NCI-H460 (cell line): ENCODE measurements at regions not wholly inside any gene's neighbourhood (a gene's known extent, or its start where the extent isn't known, plus 50 kb on each side); places are given as distances from the start of the nearest gene placed in this dataset.

Experiments
- DNase-seq: peaks from one replicate; pipeline ENCODE4 v3.0.0-alpha.2; 2016; ENCODE audit warnings: low read depth; ENCODE audit errors: extremely low read depth

DNA sequence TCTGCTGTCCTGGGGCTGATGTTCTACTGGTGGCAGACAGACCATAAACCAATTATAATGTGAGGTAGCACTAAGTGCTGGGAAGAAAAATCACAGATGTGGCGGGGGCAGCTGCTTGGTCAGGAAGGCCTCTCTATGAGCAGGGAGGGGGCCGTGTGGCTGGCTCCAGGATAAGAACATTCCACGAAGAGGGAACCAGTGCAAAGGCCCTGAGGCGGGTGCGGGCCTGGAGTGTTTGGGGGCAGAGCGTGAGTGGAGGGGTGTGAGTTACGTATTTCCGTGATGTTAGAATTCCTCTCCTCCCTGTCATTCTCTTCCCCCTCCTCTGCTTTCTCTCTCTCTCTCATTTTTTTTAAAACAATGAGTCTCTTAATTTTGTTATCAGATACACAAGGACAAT, 67.2 kb downstream of the CEBPB start:
- DNase-seq, result no peak

DNA sequence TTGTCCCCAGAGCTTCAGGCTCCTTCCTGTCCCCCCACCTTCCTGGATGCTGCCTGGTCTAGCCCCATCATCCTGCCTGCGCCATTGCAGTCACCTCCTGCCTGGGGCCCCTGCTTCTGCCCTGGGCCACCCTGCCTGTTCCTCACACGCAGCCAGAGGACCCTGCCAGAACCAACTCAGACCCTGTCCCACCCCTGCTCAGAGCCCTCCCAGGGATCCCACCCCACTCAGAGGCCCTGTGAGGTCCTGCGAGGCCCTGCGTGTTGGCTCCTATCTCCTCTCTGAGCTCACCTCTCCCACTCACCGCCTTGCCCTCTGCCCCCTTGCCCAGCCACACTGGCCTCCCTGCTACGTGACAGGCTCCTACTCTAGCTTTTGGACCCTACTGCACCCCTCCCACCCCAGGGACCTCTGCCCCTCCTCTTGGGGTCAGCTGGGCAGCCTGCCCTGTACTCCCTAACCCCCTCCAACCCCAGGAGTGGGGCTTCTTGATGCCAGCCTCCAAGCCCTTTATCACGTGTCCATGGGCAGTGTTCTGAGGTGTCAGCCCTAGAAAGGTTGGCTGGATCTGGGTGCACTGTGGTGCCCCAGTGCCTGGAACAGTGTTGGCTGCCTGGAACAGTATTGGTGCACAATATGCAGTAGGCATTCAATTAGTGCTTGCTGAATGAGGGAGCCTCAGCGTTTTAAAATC, 68.3 kb downstream of the CEBPB start:
- no peak for DNase-seq

DNA sequence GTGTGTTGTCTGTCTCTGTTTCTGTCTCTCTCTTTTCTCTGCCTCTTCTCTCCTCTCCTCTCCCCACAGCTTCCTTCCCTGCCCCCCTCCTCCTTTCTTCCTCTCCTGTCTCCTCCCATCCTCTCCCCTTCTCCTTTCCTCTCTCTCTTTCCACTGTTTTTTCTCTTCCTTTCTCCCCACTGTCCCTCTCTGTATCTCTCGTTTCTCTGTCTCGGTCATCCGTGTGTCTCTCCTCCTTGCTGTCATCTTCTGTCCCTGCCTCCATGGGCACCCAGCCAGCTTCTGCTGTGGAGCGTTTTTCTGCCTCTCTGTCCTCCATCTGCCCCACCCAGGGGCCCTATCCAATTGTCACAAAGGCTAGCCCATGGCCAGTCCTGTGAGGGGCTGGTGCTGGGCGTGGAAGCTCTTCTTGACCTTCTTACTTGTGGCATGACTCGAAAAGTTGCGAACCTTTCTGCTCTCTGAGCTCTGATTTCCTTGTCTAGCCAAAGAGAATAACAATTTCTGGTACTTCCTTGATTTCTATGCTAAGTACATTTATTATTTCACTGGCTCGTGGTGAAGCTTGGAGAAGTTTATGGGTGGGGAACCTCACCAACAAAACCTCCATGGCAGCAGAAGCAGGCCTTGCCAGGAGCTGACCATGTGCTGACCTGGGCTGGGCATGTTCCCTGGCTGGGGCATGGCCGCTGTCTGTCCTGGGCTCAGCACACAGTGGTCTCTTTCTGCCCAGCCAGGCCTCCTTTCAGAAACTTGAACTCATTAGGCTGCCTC, 69.3 kb downstream of the CEBPB start:
- DNase-seq, result no peak

DNA sequence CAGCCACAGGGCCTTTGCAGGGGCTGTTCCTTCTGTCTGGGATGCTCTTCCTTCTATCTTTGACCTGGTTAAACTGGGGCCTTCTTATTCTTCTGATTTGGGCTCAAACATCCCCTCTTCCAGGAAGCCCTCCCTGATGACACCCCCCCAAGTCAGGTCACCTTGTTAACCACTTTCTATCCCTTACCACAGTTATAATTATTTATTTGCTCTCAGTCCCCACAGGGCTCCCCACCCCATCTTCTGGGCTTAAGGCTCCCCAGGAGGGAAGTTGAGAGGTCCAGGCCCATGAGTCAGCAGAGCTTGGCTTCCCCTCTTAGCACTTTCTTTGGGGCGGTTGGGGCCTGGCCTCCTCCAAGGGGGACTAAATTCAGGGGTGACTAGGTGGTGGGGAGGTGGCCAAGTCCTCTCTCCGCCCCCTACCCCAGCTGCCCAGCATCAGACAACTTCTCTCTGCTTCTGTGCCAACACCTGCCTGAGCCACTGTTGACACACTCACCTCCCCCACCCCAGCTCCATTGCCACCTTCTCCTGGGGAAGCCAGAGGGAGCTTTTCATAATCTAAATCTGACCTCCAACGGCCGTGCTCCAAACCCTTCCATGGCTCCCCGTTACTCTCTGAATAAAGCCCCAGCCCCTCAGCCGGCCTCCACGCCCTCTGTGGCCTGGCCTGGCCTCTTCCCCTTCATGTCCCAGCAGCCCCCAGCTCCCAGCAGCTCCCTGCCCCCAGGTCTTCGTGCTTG, 70.0 kb downstream of the CEBPB start:
- DNase-seq, result no peak

DNA sequence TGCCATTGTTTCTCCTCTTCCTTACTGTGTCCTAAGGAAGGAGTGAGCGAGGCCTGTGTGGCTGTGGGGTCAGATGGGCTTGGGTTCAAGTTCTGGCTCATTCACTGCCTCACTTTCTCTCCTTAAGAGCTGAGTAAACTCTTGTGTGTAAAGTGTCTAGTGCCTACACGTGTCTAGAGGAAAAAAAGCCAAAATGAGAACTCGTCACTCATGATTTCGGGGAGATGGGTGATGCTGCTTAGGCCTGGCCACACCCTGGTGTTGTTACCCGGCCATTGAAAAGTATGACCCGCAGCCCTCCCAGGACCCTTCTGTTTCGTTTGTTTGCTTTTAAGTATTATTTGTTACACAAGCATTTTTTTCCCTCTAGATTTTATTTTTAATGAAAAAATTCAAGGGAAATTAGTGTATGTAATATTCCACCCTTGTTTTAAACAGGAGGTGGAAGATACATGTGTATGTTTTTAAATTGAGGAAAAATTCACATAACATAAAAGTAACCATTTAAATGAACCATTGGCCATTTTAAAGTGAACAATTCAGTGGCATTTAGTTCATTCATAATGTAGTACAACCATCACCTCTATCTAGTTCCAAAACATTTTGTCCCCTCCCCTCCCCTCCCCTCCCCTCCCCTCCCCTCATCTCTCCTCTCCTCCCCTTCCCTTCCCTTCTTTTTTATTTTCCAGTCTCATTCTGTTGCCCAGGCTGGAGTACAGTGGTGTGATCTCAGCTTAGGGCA, 71.0 kb downstream of the CEBPB start:
- no peak for DNase-seq

DNA sequence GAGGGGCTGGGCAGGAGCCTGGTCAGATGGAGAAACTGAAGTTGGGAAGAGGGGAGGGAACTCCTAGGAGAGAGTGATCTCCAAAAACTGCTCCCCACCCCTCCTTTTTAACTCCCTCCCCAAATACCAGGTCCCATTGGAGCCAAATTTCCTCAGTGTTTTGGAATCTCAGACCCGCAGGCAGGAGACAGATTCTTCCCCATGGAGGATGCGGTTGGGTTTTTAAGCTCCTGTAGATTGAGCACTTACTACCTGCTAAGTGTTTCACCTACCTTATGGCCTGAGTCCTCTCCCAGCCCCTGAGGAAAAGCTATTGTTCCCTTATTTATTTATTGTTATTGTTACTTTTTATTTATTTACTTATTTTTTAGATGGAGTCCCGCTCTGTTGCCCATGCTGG, 73.2 kb downstream of the CEBPB start:
- no peak for DNase-seq

DNA sequence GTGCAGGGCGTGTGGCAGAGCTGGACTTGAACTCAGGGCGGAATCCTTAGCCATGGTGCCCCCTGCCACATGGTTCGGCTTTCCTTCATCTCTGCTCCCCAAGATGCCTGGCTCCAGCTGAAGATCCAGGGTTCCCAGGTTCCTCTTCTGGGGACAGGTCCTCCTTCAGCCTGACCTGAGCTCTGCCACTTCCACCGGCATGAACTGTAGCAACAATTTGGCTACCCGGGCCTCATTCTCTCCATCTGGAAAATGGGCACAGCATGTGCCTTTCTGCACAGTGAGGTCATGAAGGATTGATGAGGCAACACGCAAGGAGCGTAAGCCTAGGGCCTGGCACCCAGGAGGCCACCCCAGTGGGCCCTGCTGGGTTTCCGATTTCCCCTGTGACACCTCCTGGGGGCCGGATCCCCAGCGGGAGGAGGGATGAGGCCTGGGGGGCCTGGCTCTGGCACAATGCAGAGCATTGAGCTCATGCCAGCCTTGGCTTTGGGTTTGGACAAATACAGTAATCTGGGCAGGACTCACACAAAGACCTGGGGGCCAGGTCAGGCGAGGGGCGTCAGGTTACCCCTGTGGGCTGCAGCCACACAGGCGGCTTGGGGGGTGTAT, 74.0 kb downstream of the CEBPB start:
- no peak for DNase-seq

DNA sequence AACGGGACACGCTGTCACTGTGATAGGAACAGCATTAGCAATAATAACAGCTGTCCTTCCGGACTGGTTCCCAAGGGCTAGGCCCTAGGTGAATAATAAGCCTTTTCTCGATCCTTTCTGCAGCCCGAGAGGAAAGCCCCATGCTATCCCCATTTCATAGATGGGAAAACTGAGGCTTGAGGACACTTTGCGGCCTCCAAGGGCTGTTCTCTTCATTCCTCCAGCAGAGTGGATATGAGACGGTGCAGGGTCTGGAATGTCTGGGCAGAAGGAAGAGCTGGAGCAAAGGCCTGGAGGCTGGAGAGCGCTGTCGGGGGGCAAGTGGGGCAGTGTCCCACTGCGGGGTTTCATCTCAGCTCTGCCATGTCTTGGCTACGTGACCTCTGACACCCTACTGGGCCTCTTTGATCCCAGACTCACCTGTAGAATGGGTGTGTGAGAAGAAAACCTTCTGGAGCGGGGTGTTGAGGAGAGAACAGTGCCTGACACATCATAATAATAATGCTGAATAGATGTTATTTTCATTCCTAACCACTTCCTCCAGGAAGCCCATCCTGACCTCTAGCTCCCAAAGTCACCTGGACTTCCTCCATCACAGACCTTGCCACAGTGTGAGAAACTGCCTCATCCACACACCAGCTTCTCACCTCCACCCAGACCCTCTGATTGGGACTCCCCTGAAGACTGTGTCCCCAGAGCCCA, 74.8 kb downstream of the CEBPB start:
- no peak for DNase-seq

DNA sequence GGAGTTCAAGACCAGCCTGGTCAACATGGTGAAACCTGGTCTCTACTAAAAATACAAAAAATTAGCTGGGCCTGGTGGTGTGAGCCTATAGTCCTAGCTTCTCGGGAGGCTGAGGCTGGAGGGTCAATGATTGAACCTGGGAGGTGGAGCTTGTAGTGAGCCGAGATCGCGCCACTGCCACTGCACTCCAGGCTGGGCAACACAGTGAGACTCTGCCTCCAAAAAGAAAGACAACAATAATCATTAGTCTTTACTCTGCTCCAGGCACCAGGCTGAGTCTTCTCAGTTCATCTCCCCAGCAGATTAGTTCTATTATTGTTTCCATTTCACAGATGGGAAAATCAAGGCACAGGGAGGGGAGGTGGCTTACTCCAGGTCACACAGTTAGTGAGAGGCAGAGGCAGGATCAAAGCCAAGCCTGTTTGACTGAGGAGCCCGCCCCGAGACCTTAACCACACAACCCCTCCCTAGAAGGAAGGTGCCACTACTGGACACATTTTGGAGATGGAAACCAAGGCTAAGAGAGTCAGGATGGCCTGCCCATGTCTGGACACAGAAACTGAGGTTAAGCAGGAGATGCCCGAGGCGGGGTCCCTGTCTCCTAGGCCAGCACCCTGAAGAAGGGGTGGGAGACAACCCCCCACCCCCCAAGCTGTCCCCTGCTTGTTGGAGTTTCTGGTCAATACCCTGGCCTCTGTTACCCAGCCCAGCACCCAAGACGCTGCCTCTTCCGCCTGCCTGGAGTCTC, 75.8 kb downstream of the CEBPB start:
- no peak for DNase-seq

DNA sequence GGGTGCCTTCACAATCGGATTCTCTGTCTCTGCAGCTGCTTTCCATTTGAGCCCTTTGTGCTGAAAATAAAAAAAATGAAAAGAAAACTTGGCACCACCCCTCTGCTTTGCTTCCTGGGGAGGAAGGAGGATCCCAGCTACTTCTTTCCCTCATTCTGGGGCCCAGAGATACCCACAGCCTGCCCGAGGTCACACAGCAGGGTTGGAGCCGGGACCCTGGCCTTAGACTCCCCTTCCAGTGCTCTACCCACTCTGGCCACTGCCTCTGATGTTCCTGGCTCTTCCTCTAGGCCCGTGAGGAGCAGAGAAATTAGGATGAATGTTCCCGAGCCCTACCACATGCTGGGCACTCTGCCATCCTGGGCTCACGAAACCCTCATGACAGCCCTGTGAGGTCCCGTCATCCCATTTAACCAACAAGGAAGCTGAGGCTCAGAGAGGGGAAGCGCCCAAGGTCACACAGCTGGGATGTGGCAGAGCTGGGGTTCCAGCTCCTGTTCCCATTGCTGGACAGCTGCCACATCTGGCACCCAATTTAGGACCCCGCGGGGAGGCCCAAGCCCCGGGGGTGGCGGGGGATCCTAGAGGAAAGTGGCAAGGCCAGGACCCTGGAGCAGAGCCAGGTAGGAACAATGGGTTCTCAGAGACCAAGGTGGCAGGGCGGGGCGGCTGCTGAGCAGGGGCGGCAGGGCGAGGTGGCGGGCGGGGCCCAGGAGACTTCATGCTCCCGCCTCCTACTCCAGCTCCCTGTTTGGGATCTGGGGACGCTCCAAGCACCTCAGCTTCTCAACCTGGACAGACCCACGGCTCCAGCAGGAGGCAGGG, 76.6 kb downstream of the CEBPB start:
- DNase-seq, result no peak

DNA sequence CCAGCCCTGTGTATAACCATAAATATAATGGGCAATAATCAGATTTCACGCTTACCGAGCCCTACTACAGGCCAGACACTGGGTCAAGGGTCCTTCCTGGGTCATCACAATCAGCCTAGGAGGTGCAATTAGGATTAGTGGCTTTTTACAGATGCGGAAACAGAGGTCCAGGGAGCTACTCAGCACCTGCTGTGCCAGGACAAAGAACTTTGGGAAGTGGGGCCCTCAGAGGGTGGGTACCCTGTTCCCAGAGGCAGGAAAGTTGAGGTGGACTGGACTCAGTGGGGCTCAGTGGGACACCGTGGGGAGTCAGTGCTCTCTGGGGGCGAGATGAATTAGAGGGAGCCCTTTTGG, 77.2 kb downstream of the CEBPB start:
- DNase-seq, result no peak

DNA sequence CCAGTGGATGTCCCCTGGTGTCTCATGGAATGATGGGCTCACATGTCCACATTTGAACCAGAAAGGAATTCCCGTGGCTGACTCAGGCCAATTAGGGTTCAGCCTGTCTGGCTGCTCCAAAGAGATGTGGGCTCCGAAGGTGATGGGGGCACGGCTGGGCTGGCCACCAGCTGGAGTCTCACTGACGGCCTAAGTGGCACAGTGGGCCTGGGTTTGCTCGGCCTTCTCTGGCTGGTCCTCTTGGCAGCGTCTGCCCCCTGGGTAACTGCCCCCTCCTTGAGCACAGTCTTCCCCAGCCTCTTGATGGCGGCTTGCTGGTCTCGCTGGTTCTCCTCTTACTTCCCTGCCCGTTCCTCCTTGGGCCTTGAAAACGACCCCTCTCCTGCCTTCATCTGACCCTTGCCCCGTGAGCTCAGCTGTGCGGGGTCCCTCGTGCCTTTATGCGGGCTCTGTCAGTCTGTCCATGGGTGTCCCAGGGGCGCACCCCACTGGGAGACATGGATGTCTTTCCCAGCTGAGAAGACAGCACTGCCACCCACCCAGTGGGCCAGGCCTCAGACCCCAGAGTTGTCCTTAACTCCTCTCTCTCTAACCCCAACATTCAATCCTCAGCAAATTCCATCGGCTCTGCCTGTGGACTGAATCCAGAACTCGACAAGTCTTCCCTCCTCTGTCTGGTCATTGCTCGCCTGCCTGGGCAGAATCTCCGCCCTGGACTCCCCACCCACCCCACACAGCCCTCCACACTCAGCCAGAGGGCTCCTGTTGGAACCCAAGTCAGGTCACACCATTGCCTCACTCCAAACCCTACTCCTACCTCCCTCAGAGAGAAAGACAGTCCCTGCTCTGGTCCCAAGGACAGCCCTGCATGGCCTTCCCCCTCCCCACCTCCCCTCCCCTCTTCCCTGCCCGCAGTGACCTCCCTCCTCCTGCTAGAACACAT, 78.7 kb downstream of the CEBPB start:
- DNase-seq, result no peak

DNA sequence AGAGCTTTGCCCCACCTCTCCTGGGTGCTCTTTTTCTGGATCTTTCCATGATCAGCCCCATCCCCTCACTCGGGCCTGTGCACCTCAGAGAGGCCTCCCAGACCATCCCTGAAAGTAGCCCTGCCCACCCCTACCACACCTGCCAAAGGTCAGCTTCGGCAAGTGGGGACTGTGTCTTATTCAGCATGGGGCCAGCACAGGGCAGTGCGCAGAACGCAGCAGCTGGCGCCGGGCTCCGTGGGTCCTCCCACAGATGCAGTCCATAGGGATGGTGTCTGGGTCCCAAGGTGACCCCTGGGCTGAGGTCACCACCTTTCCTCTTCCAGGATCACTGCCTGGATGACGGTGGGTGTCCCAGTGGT, 79.4 kb downstream of the CEBPB start:
- no peak for DNase-seq

DNA sequence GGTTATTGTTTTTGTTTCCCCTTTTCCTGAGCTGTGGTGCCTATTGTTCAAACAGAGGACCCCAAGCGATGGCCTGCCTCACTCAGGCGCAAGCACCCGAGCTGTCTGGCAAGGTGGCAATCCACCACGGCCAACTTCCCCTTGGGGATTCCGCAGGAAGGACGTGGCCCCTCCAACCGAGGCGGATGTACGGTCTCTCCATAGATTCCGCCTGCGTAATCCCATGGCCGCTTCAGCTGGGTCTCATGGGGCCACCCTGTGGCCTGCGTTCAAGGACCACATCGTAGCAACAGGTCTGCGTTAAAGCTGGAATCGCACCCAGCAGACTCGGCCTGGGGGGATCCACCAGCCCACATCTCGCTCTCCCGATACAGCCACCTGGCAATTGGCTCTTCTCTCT, 79.9 kb downstream of the CEBPB start:
- no peak for DNase-seq

DNA sequence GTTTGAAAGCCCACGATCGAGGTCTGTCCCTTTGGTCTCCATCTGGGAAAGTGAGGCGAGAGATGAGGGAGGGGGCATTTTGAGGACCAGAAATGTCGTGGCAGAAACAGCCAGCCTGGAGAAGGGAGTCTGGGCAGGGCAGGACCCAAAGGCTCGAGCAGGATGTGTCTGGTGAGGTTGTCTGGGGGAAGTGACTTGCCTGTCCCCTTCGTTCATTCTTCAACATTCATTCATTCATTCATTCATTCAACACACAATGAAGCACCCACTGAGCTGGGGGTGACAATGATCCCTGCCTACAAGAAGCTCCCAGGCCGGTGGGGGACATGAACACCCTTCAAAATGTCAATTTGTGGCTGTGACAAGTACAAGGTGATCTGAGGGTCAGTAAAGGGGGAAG, 80.5 kb downstream of the CEBPB start:
- no peak for DNase-seq

DNA sequence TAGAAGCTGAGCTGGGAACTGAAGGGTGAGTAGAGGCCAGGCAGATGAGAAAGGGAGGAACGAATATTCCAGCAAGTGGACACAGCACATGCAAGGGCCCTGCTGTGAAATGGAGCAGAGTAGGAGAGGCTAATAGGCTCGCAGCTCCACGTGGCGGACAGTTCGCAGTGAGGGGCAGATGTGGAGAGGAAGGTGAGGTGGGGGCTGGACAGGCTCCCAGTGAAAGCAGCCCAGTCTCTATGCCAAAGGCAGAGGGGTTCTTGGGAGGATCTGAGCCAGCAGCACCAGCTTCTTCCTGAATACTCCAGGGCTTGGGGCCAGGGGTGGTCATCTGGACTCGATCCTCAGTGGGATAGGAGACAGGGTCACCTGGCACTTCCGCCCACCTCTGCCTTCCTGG, 81.0 kb downstream of the CEBPB start:
- DNase-seq, result no peak

DNA sequence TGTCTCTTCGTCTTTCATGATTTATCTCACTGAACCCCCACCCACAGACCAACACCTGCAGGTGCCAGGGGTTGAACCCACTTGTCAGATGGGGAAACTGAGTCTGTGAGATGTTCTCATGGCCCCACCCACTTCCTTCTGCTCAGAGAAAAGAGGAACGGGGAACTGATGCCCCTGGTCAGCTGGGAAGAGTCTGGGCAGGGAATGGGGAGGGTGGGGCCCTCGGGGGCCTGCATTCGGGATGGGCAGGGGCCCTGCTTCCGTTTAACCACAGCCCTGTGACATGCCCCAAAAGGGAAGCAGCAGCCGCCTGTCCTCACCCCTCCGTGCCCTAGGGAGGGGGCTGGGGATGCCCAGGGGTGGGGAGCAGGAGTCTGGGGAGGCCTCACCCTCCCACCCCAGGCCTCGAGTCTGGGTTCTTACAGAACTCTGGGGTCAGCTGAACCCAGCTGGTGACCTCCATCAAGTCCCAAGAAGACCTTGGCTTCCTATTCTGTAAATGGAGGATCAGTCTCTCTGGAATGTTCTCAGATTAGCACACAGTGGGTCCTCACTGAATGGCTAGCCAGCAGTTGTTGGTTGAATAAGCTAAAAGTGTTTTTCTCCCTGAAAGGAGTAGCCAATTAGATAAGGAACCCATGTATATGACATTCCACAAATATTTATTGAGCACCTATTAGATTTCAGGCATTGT, 81.5 kb downstream of the CEBPB start:
- no peak for DNase-seq
